A549 (cell line): ENCODE measurements at regions not wholly inside any gene's neighbourhood (a gene's known extent, or its start where the extent isn't known, plus 50 kb on each side); places are given as distances from the start of the nearest gene placed in this dataset.

ENCODE experiments used
- ATAC-seq, 2 experiments: fragments of 200-7000 bp in 1 of 2; fragments of >200 bp in 1 of 2; cut with Nextera tagmentation in 1 of 2; cut with Tn5 transposase in 1 of 2; 3 replicates each; pipeline versions ENCODE4 v1.8.0 to v1.9.1; 2018 to 2020; ENCODE audit warnings: mild to moderate bottlenecking in 1 of 2, moderate library complexity in 1 of 2
- CTCF ChIA-PET: fragments of 300-600 bp; sonication (Branson Sonifier 250); formaldehyde crosslinking; extraction: SDS; loops from one replicate; lab custom pipeline; 2021; ENCODE audit warnings: antibody characterized with exemption, inconsistent platforms; lab: Yijun Ruan, JAX
- POLR2A ChIA-PET: fragments of 350-600 bp; formaldehyde crosslinking; extraction: SDS; loops from one replicate; lab custom pipeline; 2021; ENCODE audit warnings: antibody characterized with exemption, inconsistent platforms; lab: Yijun Ruan, JAX
- DNase-seq, 2 experiments: peaks; one replicate each; pipeline versions ENCODE4 v3.0.0 to v3.0.0-alpha.2; 2011 to 2016; ENCODE audit warnings: low read depth in 1 of 2, low spot score in 1 of 2
- FAIRE-seq: peaks from 2 replicates; lab custom pipeline; 2011; peaks lifted over from hg19 to GRCh38; lab: Jason Lieb, UNC
- H3K27ac ChIP-seq, 2 experiments: fragments of >200 bp; sonication (Bioruptor Twin); formaldehyde crosslinking; 3 replicates each; pipeline ENCODE4 v1.5.1; 2016 to 2017
- H3K4me1 ChIP-seq: fragments of >200 bp; sonication (Bioruptor Twin); formaldehyde crosslinking; 3 replicates; pipeline ENCODE4 v1.6.1; 2016
- H3K4me2 ChIP-seq: fragments of >200 bp; sonication (Bioruptor Twin); formaldehyde crosslinking; 3 replicates; pipeline ENCODE4 v1.6.1; 2016
- H3K4me3 ChIP-seq: fragments of >200 bp; sonication (Bioruptor Twin); formaldehyde crosslinking; 3 replicates; pipeline ENCODE4 v1.5.1; 2016
- H3K9me3 ChIP-seq: fragments of >200 bp; sonication (Bioruptor Twin); formaldehyde crosslinking; 3 replicates; pipeline ENCODE4 v1.6.1; 2016
- HOXB13 ChIP-seq: fragments of 250-450 bp; sonication (Bioruptor Pico); IDR thresholded peaks from 2 replicates; pipeline ENCODE4 v1.5.0; 2020; ENCODE audit warnings: low read depth, mild to moderate bottlenecking, moderate library complexity
- MYC ChIP-seq: IDR thresholded peaks from 2 replicates; pipeline ENCODE4 v1.6.1; 2012; ENCODE audit warnings: mild to moderate bottlenecking, inconsistent platforms, low read length, improper control_type of control experiment, borderline replicate concordance
- NPAS2 ChIP-seq: fragments of 250-450 bp; sonication (Bioruptor Pico); IDR thresholded peaks from 2 replicates; pipeline ENCODE4 v1.8.0; 2022; ENCODE audit warnings: mild to moderate bottlenecking, moderate library complexity, borderline replicate concordance
- PHF8 ChIP-seq: fragments of 200-600 bp; sonication (generic); IDR thresholded peaks from 2 replicates; pipeline ENCODE4 v1.6.1; 2016; ENCODE audit warnings: low read depth, mild to moderate bottlenecking, antibody characterized with exemption, moderate library complexity, borderline replicate concordance
- POLR2A ChIP-seq: IDR thresholded peaks from 2 replicates; pipeline ENCODE4 v1.6.1; 2012; ENCODE audit warnings: mild to moderate bottlenecking, low read length
- RCOR1 ChIP-seq: fragments of 150-350 bp; IDR thresholded peaks from 2 replicates; pipeline ENCODE4 v1.6.1; 2014; ENCODE audit warnings: antibody characterized with exemption, low read length, low read depth
- RFX5 ChIP-seq: fragments of 450-650 bp; IDR thresholded peaks from 2 replicates; pipeline ENCODE4 v1.7.1; 2014; ENCODE audit warnings: antibody characterized with exemption, mild to moderate bottlenecking, moderate library complexity
- WGBS: methylation state at CpG from one replicate; pipeline ENCODE4 v1.1.6; 2017; ENCODE audit errors: missing lambda C conversion rate; 5-methylcytosine and 5-hydroxymethylcytosine counted together
- TF ChIP-seq, protein P1 (sequence below): fragments of 250-450 bp; sonication (Bioruptor Pico); IDR thresholded peaks from 2 replicates; pipeline ENCODE4 v1.5.0; 2021; ENCODE audit warnings: mild to moderate bottlenecking, moderate library complexity, borderline replicate concordance
- TF ChIP-seq, protein P2 (sequence below): IDR thresholded peaks from 2 replicates; pipeline ENCODE4 v1.6.1; 2012; ENCODE audit warnings: low read depth, borderline replicate concordance
- TF ChIP-seq, protein P3 (sequence below): fragments of 450-650 bp; IDR thresholded peaks from 2 replicates; pipeline ENCODE4 v1.6.1; 2014; ENCODE audit warnings: antibody characterized with exemption
- TF ChIP-seq, protein P4 (sequence below): fragments of >200 bp; sonication (Bioruptor Twin); formaldehyde crosslinking; IDR thresholded peaks from 3 replicates; pipeline ENCODE4 v1.6.1; 2016

DNA sequence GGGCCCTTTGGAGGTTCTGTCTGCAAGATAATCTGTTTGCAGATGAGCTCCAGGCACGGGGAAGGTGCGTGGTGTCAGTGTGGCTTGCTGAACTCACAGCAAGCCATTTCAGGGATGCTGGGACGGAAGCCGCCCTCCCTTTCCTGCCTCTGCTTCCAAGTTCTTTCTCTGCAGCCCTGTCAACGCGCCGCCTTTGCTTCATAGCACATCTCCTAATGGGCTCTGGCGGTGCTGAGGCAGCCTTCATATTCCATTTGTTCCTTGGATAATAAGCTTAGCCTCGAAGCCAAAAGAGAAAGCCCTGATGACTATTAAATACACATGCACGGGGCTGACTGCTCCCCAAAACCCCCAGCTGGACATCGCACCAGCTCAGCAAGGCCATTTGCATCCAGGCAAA, 81.7 kb upstream of the TAF1B start (continued):
- TF ChIP-seq NPAS2 (CRISPR knock-in tag) (no peak), RCOR1 (no peak), RFX5 (no peak), MYC (no peak), PHF8 (no peak), HOXB13 (CRISPR knock-in tag) (no peak)
- TF ChIP-seq, protein P1, sequence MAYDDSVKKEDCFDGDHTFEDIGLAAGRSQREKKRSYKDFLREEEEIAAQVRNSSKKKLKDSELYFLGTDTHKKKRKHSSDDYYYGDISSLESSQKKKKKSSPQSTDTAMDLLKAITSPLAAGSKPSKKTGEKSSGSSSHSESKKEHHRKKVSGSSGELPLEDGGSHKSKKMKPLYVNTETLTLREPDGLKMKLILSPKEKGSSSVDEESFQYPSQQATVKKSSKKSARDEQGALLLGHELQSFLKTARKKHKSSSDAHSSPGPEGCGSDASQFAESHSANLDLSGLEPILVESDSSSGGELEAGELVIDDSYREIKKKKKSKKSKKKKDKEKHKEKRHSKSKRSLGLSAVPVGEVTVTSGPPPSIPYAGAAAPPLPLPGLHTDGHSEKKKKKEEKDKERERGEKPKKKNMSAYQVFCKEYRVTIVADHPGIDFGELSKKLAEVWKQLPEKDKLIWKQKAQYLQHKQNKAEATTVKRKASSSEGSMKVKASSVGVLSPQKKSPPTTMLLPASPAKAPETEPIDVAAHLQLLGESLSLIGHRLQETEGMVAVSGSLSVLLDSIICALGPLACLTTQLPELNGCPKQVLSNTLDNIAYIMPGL (CRISPR knock-in tag) = no peak
- TF ChIP-seq, protein P2, sequence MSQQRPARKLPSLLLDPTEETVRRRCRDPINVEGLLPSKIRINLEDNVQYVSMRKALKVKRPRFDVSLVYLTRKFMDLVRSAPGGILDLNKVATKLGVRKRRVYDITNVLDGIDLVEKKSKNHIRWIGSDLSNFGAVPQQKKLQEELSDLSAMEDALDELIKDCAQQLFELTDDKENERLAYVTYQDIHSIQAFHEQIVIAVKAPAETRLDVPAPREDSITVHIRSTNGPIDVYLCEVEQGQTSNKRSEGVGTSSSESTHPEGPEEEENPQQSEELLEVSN = no peak

DNA sequence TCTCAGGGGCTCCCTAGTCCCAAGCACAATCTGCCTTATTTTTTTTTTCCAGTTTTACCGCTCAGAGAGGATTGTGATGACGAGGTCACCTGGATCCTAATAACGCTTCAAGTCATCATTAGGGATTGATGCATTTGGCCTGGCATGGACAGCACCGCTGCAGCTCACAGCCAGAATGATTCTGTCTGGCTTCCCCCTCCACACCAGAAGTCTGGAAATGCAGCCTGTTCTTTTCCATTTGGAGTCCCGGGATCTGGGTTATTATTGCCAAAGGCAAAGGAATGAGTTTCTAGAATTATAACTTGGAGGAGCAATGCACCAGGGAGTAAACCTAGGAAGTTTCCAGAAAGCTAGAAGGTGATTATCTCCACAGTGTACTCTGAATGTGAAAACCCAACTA, 81.1 kb upstream of the TAF1B start:
- Histone ChIP-seq H3K4me3 (no peak overlapping the region), H3K9me3 (no peaks in the 10 kb centered on the region), H3K27ac (peak overlapping the region in 1 of 2 experiments; percentile 12; a peak in 1 of 6 replicates), H3K4me1 (peaks cover 26% of the 10 kb centered on the region), H3K4me2 (no peak overlapping the region)
- TF ChIP-seq, protein P3, sequence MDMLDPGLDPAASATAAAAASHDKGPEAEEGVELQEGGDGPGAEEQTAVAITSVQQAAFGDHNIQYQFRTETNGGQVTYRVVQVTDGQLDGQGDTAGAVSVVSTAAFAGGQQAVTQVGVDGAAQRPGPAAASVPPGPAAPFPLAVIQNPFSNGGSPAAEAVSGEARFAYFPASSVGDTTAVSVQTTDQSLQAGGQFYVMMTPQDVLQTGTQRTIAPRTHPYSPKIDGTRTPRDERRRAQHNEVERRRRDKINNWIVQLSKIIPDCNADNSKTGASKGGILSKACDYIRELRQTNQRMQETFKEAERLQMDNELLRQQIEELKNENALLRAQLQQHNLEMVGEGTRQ = no peak
- TF ChIP-seq, protein P1 (CRISPR knock-in tag) = no peak
- ChIA-PET CTCF (interaction anchor here (1.1 to 19.4 kb wide), 4 partner anchors 8 to 27 kb away, joined by 3 to 234 read pairs (median 4); no protein-coding TSS in a partner anchor), POLR2A (no interaction called here)
- ATAC-seq (no peak), DNase-seq (no peak), FAIRE-seq (no peak)
- WGBS = 91% methylated on average over 5 of the region's 5 CpGs

DNA sequence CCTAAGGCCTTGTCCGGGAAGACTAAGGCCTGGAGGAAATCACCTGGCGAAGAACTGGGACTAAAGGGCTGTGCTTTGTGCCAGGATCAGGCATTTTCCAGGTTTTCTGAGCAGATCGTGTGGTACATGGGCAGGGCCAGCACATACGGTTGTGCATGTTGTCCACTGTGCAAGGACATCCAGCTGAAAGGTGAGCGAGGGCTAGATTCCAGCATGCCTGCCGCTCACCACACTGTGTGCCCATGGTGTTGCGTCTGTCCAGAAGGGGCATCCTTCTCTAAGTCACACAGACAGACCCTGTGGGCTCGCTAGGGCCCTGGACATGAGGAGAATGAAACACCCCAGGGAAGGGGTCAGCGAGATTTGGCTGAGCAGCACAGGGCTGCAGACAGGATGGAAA, 80.3 kb upstream of the TAF1B start:
- POLR2A ChIA-PET = no interaction called here
- peaks cover 26% of the 10 kb centered on the region for H3K4me1 ChIP-seq
- no peak overlapping the region for H3K4me2 ChIP-seq
- FAIRE-seq (no peak), DNase-seq (no peak), ATAC-seq (peak; percentile 25 to 36; a peak in 3 of 6 replicates)
- H3K4me3 ChIP-seq = no peak overlapping the region
- CTCF ChIA-PET = interaction anchor here (1.4 to 19.4 kb wide), 2 partner anchors 9 kb away, joined by 3 to 234 read pairs; no protein-coding TSS in a partner anchor
- no peaks in the 10 kb centered on the region for H3K9me3 ChIP-seq
- WGBS = 88% methylated on average over 9 of the region's 9 CpGs
- peak overlapping the region in 1 of 2 experiments; percentile 48; a peak in 3 of 6 replicates for H3K27ac ChIP-seq
- peak; percentile 8; the same call in 1 of the 2 replicates for TF ChIP-seq POLR2A
- TF ChIP-seq, protein P4, sequence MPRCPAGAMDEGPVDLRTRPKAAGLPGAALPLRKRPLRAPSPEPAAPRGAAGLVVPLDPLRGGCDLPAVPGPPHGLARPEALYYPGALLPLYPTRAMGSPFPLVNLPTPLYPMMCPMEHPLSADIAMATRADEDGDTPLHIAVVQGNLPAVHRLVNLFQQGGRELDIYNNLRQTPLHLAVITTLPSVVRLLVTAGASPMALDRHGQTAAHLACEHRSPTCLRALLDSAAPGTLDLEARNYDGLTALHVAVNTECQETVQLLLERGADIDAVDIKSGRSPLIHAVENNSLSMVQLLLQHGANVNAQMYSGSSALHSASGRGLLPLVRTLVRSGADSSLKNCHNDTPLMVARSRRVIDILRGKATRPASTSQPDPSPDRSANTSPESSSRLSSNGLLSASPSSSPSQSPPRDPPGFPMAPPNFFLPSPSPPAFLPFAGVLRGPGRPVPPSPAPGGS = no peak
